ENCODE measurements at regions not wholly inside any gene's neighbourhood (a gene's known extent, or its start where the extent isn't known, plus 50 kb on each side); places are given as distances from the start of the nearest gene placed in this dataset.

DNA sequence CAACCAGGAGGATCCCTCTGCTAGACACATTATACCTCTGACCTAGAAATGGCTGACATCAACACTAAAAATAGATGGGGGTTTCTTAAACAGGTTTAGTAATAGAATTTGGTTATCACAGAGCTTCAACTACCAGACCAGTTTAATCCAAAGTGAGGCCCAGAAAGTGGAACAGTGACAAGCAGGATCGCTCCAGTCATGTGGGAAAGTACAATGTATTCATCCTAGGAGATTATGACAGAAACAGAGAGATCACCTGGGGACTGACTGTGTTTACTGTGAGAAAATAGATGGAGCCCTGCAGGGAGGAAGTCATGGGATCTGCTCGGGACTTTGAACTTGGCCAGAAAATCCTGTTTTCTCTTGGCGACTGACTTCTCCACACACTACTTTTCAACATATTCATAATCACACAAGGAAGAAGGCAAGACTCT is 238.7 kb upstream of the SOX4 start:
- TF ChIP-seq SPI1 (IDR thresholded peaks at IDR 0.05; ENCODE audit: borderline replicate concordance, low read depth) (no peak), POLR2AphosphoS5 (IDR thresholded peaks at IDR 0.05; ENCODE audit: low read depth) (no peak)
- TF ChIP-seq, protein P1, sequence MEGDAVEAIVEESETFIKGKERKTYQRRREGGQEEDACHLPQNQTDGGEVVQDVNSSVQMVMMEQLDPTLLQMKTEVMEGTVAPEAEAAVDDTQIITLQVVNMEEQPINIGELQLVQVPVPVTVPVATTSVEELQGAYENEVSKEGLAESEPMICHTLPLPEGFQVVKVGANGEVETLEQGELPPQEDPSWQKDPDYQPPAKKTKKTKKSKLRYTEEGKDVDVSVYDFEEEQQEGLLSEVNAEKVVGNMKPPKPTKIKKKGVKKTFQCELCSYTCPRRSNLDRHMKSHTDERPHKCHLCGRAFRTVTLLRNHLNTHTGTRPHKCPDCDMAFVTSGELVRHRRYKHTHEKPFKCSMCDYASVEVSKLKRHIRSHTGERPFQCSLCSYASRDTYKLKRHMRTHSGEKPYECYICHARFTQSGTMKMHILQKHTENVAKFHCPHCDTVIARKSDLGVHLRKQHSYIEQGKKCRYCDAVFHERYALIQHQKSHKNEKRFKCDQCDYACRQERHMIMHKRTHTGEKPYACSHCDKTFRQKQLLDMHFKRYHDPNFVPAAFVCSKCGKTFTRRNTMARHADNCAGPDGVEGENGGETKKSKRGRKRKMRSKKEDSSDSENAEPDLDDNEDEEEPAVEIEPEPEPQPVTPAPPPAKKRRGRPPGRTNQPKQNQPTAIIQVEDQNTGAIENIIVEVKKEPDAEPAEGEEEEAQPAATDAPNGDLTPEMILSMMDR (IDR thresholded peaks at IDR 0.05; ENCODE audit: insufficient read depth, low read length): no peak
- TF ChIP-seq, protein P2, sequence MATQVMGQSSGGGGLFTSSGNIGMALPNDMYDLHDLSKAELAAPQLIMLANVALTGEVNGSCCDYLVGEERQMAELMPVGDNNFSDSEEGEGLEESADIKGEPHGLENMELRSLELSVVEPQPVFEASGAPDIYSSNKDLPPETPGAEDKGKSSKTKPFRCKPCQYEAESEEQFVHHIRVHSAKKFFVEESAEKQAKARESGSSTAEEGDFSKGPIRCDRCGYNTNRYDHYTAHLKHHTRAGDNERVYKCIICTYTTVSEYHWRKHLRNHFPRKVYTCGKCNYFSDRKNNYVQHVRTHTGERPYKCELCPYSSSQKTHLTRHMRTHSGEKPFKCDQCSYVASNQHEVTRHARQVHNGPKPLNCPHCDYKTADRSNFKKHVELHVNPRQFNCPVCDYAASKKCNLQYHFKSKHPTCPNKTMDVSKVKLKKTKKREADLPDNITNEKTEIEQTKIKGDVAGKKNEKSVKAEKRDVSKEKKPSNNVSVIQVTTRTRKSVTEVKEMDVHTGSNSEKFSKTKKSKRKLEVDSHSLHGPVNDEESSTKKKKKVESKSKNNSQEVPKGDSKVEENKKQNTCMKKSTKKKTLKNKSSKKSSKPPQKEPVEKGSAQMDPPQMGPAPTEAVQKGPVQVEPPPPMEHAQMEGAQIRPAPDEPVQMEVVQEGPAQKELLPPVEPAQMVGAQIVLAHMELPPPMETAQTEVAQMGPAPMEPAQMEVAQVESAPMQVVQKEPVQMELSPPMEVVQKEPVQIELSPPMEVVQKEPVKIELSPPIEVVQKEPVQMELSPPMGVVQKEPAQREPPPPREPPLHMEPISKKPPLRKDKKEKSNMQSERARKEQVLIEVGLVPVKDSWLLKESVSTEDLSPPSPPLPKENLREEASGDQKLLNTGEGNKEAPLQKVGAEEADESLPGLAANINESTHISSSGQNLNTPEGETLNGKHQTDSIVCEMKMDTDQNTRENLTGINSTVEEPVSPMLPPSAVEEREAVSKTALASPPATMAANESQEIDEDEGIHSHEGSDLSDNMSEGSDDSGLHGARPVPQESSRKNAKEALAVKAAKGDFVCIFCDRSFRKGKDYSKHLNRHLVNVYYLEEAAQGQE (IDR thresholded peaks at IDR 0.05; ENCODE audit: insufficient replicate concordance, low read depth): no peak

All from HL-60 (cell line).